ENCODE measurements at regions not wholly inside any gene's neighbourhood (a gene's known extent, or its start where the extent isn't known, plus 50 kb on each side); places are given as distances from the start of the nearest gene placed in this dataset.

- Histone ChIP-seq H3K27ac (ENCODE audit: extremely low read depth, low read depth, low read length) (no peak overlapping the region), H3K4me3 (ENCODE audit: low read depth, low read length) (no peak overlapping the region), H3K4me1 (ENCODE audit: control insufficient read depth, insufficient read depth, low read length) (no peaks in the 10 kb centered on the region), H3K36me3 (ENCODE audit: control insufficient read depth in 2 of 2, insufficient read depth in 1 of 2, low read length in 2 of 2) (no peaks in the 10 kb centered on the region), H3K9me3 (ENCODE audit: control insufficient read depth, insufficient read depth, low read depth, low read length) (no peaks in the 10 kb centered on the region)
- CTCF ChIA-PET: interaction anchor here (0.6 to 0.7 kb wide), 2 partner anchors 193 to 1387 kb away, joined by 3 to 4 read pairs; no protein-coding TSS in a partner anchor
- POLR2A ChIA-PET: no interaction called here
- no peak for TF ChIP-seq ZNF354C (tag by site-specific recombination; IDR thresholded peaks at IDR 0.05; ENCODE audit: borderline replicate concordance, low read depth)
- no peak for TF ChIP-seq SALL2 (tag by site-specific recombination; IDR thresholded peaks at IDR 0.05; ENCODE audit: borderline replicate concordance)
- no peak for TF ChIP-seq ZSCAN30 (tag by site-specific recombination; IDR thresholded peaks at IDR 0.05)
- TF ChIP-seq SP7 (tag by site-specific recombination; IDR thresholded peaks at IDR 0.05): no peak
- TF ChIP-seq SP2 (tag by site-specific recombination; IDR thresholded peaks at IDR 0.05): no peak
- TF ChIP-seq ZNF350 (tag by site-specific recombination; IDR thresholded peaks at IDR 0.05): no peak
- no peak for TF ChIP-seq HOXA7 (CRISPR knock-in tag; IDR thresholded peaks at IDR 0.05; ENCODE audit: borderline replicate concordance)
- TF ChIP-seq ZBTB8A (tag by site-specific recombination; IDR thresholded peaks at IDR 0.05): no peak
- TF ChIP-seq KLF10 (tag by site-specific recombination; IDR thresholded peaks at IDR 0.05): no peak
- TF ChIP-seq KLF17 (tag by site-specific recombination; IDR thresholded peaks at IDR 0.05): no peak
- no peak for TF ChIP-seq ELK4 (IDR thresholded peaks at IDR 0.05; ENCODE audit: borderline replicate concordance, low read depth, low read length)
- no peak for TF ChIP-seq ZNF664 (tag by site-specific recombination; IDR thresholded peaks at IDR 0.05)
These were observed 106.1 kb upstream of the HES1 start for GRCh38 chr3:194029846-194030245.

- Histone ChIP-seq H3K27ac (ENCODE audit: extremely low read depth, low read depth, low read length) (no peak overlapping the region), H3K36me3 (ENCODE audit: control insufficient read depth in 2 of 2, insufficient read depth in 1 of 2, low read length in 2 of 2) (no peaks in the 10 kb centered on the region), H3K9me3 (ENCODE audit: control insufficient read depth, insufficient read depth, low read depth, low read length) (no peaks in the 10 kb centered on the region), H3K4me3 (ENCODE audit: low read depth, low read length) (no peak overlapping the region), H3K4me1 (ENCODE audit: control insufficient read depth, insufficient read depth, low read length) (no peaks in the 10 kb centered on the region)
- TF ChIP-seq BCL11B (tag by site-specific recombination; IDR thresholded peaks at IDR 0.05; ENCODE audit: low read depth) (no peak), ZNF132 (tag by site-specific recombination; IDR thresholded peaks at IDR 0.05; ENCODE audit: borderline replicate concordance) (no peak), ZNF544 (tag by site-specific recombination; IDR thresholded peaks at IDR 0.05) (no peak), ZFP69B (tag by site-specific recombination; IDR thresholded peaks at IDR 0.05) (no peak), ZNF548 (tag by site-specific recombination; IDR thresholded peaks at IDR 0.05) (no peak), ZNF449 (tag by site-specific recombination; IDR thresholded peaks at IDR 0.05) (no peak), ZNF837 (tag by site-specific recombination; IDR thresholded peaks at IDR 0.05) (no peak), ZNF488 (tag by site-specific recombination; IDR thresholded peaks at IDR 0.05) (no peak), ZNF791 (tag by site-specific recombination; IDR thresholded peaks at IDR 0.05) (no peak)
- ChIA-PET POLR2A (no interaction called here), CTCF (interaction anchor here (0.6 to 0.7 kb wide), 2 partner anchors 194 to 1386 kb away, joined by 3 to 4 read pairs; no protein-coding TSS in a partner anchor)
These were observed 105.6 kb upstream of the HES1 start for GRCh38 chr3:194030372-194030771.

Measured in HEK293 (cell line).